ENCODE measurements at regions not wholly inside any gene's neighbourhood (a gene's known extent, or its start where the extent isn't known, plus 50 kb on each side); places are given as distances from the start of the nearest gene placed in this dataset.

GRCh38 chr2:175454953-175455389 is 273.5 kb upstream of the ATP5MC3 start:
- Histone ChIP-seq H3K27me3 (no peaks in the 10 kb centered on the region), H3K4me3 (no peak overlapping the region), H3K4me1 (no peaks in the 10 kb centered on the region), H3K9me3 (no peaks in the 10 kb centered on the region), H3K27ac (no peak overlapping the region), H3K36me3 (ENCODE audit: low read depth, missing control alignments) (no peaks in the 10 kb centered on the region)
- DNase-seq = no peak
- intact Hi-C loops (cut with DNase I; ENCODE audit: low total_unique reads) = no loop called here
- TF ChIP-seq CTCF (IDR thresholded peaks at IDR 0.05) = no peak
- 82 to 92% methylated on average over 4 of the region's 4 CpGs for WGBS, 2 donors

GRCh38 chr2:175450029-175450760 is 268.7 kb upstream of the ATP5MC3 start:
- no peaks in the 10 kb centered on the region for H3K9me3 ChIP-seq
- no peak overlapping the region for H3K4me3 ChIP-seq
- 78 to 82% methylated on average over 2 of the region's 2 CpGs for WGBS, 2 donors
- DNase-seq = no peak
- no peaks in the 10 kb centered on the region for H3K4me1 ChIP-seq
- no peaks in the 10 kb centered on the region for H3K27me3 ChIP-seq
- H3K36me3 ChIP-seq (ENCODE audit: low read depth, missing control alignments) = no peaks in the 10 kb centered on the region
- no peak overlapping the region for H3K27ac ChIP-seq
- intact Hi-C loops (cut with DNase I; ENCODE audit: low total_unique reads) = no loop called here
- TF ChIP-seq CTCF (IDR thresholded peaks at IDR 0.05) = no peak
- TF ChIP-seq POLR2A (IDR thresholded peaks at IDR 0.05) = no peak

- no peaks in the 10 kb centered on the region for H3K27me3 ChIP-seq
- H3K4me1 ChIP-seq = no peaks in the 10 kb centered on the region
- intact Hi-C loops (cut with DNase I; ENCODE audit: low total_unique reads) = no loop called here
- no peaks in the 10 kb centered on the region for H3K36me3 ChIP-seq (ENCODE audit: low read depth, missing control alignments)
- no peak overlapping the region for H3K27ac ChIP-seq
- no peak overlapping the region for H3K4me3 ChIP-seq
- no peak for TF ChIP-seq CTCF (IDR thresholded peaks at IDR 0.05)
- TF ChIP-seq POLR2A (IDR thresholded peaks at IDR 0.05) = no peak
- no peaks in the 10 kb centered on the region for H3K9me3 ChIP-seq
- no peak for DNase-seq
Measured at GRCh38 chr2:175449616-175450015, 268.1 kb upstream of the ATP5MC3 start.

- DNase-seq = no peak
- H3K27me3 ChIP-seq = no peaks in the 10 kb centered on the region
- no peak for TF ChIP-seq POLR2A (IDR thresholded peaks at IDR 0.05)
- TF ChIP-seq CTCF (IDR thresholded peaks at IDR 0.05) = no peak
- H3K9me3 ChIP-seq = no peaks in the 10 kb centered on the region
- H3K4me1 ChIP-seq = no peaks in the 10 kb centered on the region
- no peaks in the 10 kb centered on the region for H3K36me3 ChIP-seq (ENCODE audit: low read depth, missing control alignments)
- no peak overlapping the region for H3K27ac ChIP-seq
- 92% methylated on average over 4 of the region's 4 CpGs for WGBS, 2 donors
- no peak overlapping the region for H3K4me3 ChIP-seq
- intact Hi-C loops (cut with DNase I; ENCODE audit: low total_unique reads) = no loop called here
Measured at GRCh38 chr2:175446201-175446600, 264.7 kb upstream of the ATP5MC3 start.

- H3K4me3 ChIP-seq = no peak overlapping the region
- intact Hi-C loops (cut with DNase I; ENCODE audit: low total_unique reads) = no loop called here
- TF ChIP-seq CTCF (IDR thresholded peaks at IDR 0.05) (no peak), POLR2A (IDR thresholded peaks at IDR 0.05) (no peak)
- no peak overlapping the region for H3K27ac ChIP-seq
- no peak for DNase-seq
- 65 to 78% methylated on average over 3 of the region's 3 CpGs for WGBS, 2 donors
- no peaks in the 10 kb centered on the region for H3K4me1 ChIP-seq
- H3K36me3 ChIP-seq (ENCODE audit: low read depth, missing control alignments) = no peaks in the 10 kb centered on the region
- no peaks in the 10 kb centered on the region for H3K9me3 ChIP-seq
- no peaks in the 10 kb centered on the region for H3K27me3 ChIP-seq
Measured at GRCh38 chr2:175445281-175445680, 263.8 kb upstream of the ATP5MC3 start.

All from testis (tissue), 2 donors.